Mucosa of descending colon (tissue), 3 donors: ENCODE measurements at regions not wholly inside any gene's neighbourhood (a gene's known extent, or its start where the extent isn't known, plus 50 kb on each side); places are given as distances from the start of the nearest gene placed in this dataset.

ENCODE experiments used
- ATAC-seq: fragments of 200-7000 bp; cut with Tn5 transposase; one replicate; pipeline ENCODE4 v1.9.1; 2020; ENCODE audit warnings: mild to moderate bottlenecking, moderate library complexity
- DNase-seq, 3 donors: peaks; one replicate each; pipeline ENCODE4 v3.0.0-alpha.2; 2020
- H3K36me3 ChIP-seq: fragments of 200-600 bp; one replicate; pipeline ENCODE4 v1.8.0; 2021; ENCODE audit warnings: low read depth, mild to moderate bottlenecking
- H3K4me1 ChIP-seq: fragments of 200-600 bp; one replicate; pipeline ENCODE4 v1.8.0; 2021; ENCODE audit warnings: low read depth, mild to moderate bottlenecking
- H3K4me3 ChIP-seq: fragments of 200-600 bp; one replicate; pipeline ENCODE4 v1.8.0; 2021; ENCODE audit warnings: mild to moderate bottlenecking
- H3K9me3 ChIP-seq: fragments of 200-600 bp; one replicate; pipeline ENCODE4 v1.8.0; 2021; ENCODE audit warnings: mild to moderate bottlenecking
- intact Hi-C, 2 donors: fragments of 100-400 bp; cut with DNase I in 1 of 2; cut with micrococcal nuclease in 1 of 2; formaldehyde crosslinking; loops; one replicate each; pipeline versions ENCODE4 v1.11.0 to v1.11.1; 2022; cut with DNase I, micrococcal nuclease
- TF ChIP-seq, protein P1 (sequence below): fragments of 200-600 bp; IDR thresholded peaks from one replicate; pipeline ENCODE4 v1.8.0; 2022; ENCODE audit warnings: antibody characterized with exemption, mild to moderate bottlenecking
- donor health status: DM: no; HTN: no; CAD: no; lungs with moderate emphysema.
- donor health status: DM: no; HTN: no; CAD: no.
- donor health status: DM: no; HTN: yes; CAD: no.

DNA sequence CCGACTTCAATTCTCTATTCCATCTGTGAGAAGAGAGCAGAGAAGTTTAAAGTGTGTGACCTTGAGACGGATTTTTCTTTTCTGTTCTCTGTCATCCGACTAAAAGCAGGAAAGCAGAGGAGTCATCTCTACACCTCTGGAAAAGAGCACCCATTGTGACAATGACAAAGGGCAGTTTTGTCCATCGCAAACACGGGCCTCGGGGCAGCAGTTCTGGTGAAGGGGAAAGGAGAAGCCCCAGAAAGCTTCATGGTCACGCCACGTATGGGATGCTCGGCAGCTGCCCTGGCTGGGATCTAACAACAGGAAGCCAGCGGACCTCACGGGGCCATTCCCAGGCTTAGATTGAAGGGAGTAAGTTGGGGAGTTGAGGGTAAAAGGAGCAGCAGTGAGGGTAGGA is 52.0 kb upstream of the HBS1L start:
- intact Hi-C loops, result no loop called here
- H3K4me1 ChIP-seq, result no peaks in the 10 kb centered on the region
- no peaks in the 10 kb centered on the region for H3K9me3 ChIP-seq
- ATAC-seq, result no peak
- TF ChIP-seq, protein P1, sequence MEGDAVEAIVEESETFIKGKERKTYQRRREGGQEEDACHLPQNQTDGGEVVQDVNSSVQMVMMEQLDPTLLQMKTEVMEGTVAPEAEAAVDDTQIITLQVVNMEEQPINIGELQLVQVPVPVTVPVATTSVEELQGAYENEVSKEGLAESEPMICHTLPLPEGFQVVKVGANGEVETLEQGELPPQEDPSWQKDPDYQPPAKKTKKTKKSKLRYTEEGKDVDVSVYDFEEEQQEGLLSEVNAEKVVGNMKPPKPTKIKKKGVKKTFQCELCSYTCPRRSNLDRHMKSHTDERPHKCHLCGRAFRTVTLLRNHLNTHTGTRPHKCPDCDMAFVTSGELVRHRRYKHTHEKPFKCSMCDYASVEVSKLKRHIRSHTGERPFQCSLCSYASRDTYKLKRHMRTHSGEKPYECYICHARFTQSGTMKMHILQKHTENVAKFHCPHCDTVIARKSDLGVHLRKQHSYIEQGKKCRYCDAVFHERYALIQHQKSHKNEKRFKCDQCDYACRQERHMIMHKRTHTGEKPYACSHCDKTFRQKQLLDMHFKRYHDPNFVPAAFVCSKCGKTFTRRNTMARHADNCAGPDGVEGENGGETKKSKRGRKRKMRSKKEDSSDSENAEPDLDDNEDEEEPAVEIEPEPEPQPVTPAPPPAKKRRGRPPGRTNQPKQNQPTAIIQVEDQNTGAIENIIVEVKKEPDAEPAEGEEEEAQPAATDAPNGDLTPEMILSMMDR, result no peak
- H3K36me3 ChIP-seq, result no peaks in the 10 kb centered on the region
- DNase-seq, result no peak
- H3K4me3 ChIP-seq, result no peak overlapping the region

DNA sequence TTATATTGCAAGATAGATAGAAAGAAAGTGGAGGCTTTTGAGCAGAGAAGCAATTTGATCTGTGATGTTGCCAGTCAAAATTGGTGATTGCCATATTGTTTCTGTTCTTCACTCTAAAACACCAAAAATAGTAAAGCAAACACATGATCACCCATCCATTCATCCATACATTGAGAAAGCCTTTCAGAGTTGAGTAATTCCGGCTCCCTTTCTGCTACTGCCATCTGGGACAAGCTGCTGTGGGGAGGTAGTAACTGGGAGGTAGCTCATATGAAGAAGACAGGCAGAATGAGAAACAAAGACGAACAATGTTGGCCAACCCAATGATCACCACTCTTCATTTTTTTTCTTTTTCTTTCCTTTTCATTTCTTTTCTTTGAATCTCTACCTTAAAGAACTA is 51.1 kb upstream of the HBS1L start:
- Histone ChIP-seq H3K4me1 (no peaks in the 10 kb centered on the region), H3K36me3 (no peaks in the 10 kb centered on the region), H3K9me3 (no peaks in the 10 kb centered on the region), H3K4me3 (no peak overlapping the region)
- TF ChIP-seq, protein P1, result no peak
- no peak for ATAC-seq
- intact Hi-C loops, result no loop called here
- DNase-seq, result no peak

DNA sequence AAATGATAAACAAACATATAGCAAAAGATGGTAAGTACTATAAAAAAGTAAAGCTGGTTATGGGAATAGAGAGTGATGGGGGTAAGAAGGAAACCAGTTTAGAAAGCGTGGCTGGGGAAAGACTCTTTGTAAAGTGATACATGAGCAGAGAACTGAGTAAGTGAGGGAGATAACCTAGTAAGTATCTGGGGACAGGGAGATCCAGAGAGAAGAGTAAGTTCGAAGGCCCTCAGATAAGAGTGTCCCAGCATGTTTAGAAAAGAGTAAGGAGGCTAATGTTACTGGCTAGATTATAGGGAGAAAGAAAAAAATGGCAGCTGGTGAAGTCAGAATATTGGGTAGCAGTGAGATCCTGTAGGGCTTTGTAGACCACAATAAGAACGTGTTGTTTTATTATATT is 50.7 kb upstream of the HBS1L start:
- intact Hi-C loops, result no loop called here
- no peak for ATAC-seq

More for the DNA sequence above, 50.7 kb upstream of the HBS1L start:
- H3K36me3 ChIP-seq, result no peaks in the 10 kb centered on the region
- no peak overlapping the region for H3K4me3 ChIP-seq
- DNase-seq, result no peak
- no peaks in the 10 kb centered on the region for H3K4me1 ChIP-seq
- TF ChIP-seq, protein P1, result no peak
- H3K9me3 ChIP-seq, result no peaks in the 10 kb centered on the region
